AG20443 (cell line): ENCODE measurements at regions not wholly inside any gene's neighbourhood (a gene's known extent, or its start where the extent isn't known, plus 50 kb on each side); places are given as distances from the start of the nearest gene placed in this dataset.
"Not testable (repeated sequence)": the region's sequence is repeated elsewhere in the genome, so short reads cannot be mapped to it uniquely, and the experiment has no call there.

Experiments
- DNase-seq: peaks from one replicate; pipeline ENCODE4 v3.0.0; 2012; ENCODE audit warnings: low spot score, mixed read lengths

DNA sequence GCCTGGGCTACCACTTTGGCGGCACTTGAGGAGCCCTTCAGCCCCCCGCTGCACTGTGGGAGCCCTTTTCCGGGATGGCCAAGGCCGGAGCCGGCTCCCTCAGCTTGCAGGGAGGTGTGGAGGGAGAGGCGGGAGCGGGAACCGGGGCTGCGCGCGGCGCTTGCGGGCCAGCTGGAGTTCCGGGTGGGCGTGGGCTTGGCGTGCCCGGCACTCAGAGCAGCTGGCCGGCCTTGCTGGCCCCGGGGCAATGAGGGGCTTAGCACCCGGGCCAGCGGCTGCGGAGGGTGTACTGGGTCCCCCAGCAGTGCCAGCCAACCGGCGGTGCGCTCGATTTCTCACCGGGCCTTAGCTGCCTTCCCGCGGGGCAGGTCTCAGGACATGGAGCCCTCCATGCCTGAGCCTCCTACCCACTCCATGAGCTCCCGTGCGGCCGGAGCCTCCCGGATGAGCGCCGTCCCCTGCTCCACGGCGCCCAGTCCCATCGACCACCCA is 1602.9 kb upstream of the PCDH7 start:
- DNase-seq, result not testable (repeated sequence)

DNA sequence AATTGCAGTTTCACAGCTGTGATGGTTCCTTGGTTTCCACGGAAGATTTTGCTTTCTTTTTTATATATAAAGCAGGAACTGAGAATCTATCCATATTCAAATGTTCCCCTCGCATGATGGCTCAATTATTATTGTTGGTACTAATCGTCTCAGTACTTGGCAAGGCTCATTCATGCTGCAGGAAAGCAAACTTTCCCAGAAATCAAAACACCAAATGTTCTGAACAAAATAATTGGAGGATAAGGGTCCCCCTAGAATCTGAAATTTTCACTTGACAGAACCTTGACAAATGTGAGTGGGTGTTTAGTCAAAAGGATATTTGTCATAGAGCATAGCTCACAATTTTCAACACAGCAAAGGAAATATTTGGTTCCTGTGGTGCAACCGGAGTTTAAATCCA is 1598.6 kb upstream of the PCDH7 start:
- DNase-seq, result no peak

GRCh38 chr4:29128810-29129209 is 1591.4 kb upstream of the PCDH7 start:
- no peak for DNase-seq

DNA sequence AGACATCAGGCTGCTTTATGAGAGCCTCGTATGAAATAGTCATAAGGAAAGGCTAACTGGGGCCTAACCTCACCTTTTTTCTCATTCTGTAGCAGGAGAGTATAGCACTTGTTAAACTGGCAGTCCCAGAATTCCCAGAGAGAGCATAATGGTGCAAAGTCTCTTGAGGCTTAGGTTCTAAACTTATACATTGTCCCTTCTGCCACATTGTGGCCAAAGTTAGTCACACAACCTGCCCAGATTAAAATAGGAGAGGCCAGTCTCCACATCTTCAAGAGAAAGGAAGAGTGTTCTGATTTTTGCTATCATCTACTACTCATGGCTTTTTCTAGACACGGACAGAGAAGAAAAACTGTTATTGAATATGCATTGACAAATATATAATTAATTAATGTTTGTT is 1588.9 kb upstream of the PCDH7 start:
- no peak for DNase-seq

- DNase-seq, result no peak
These were observed 1577.5 kb upstream of the PCDH7 start for GRCh38 chr4:29142708-29143107.

DNA sequence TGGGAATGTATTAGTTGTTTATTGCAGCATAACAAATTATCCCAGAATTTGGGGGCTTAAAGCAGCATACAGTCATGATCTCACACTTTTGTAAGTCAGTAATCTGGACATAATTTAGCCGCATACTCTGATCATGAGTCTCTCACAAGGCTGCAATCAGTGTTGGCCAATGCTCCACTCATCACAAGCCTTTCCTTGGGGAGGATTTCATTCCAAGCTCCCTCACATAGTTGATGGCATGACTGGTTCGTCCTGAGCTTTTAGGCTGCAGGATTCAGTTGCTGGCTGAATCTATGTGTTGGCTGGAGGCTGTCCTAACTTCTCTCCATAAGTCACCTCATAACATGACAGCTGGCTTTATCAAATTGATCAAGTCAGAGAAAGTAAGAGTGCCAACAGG is 1568.6 kb upstream of the PCDH7 start:
- no peak for DNase-seq

- DNase-seq, result no peak
These were observed 1566.5 kb upstream of the PCDH7 start for GRCh38 chr4:29153642-29154041.

- DNase-seq, result no peak
These were observed 1544.9 kb upstream of the PCDH7 start for GRCh38 chr4:29175291-29175690.

DNA sequence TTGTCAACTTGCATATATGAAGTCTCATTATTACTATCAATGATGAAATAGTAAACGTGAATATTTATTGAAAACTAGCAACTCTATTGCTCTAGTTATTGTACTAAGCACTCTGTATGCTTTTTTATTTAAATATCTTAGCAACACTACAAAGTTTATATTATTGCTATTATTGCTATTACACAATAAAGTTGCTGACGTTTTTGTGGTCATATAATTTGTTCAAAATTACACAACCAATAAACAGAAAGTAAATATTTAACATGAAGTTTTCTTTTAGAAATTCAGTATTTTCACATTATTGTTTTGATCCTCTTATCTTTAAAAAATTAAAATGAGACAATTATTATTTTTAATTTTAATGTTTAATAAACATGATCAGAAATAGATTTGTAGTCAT is 1521.1 kb upstream of the PCDH7 start:
- no peak for DNase-seq

- no peak for DNase-seq
These were observed 1520.7 kb upstream of the PCDH7 start for GRCh38 chr4:29199485-29199884.

- no peak for DNase-seq
These were observed 1507.1 kb upstream of the PCDH7 start for GRCh38 chr4:29213020-29213419.

GRCh38 chr4:29220761-29221160 is 1499.4 kb upstream of the PCDH7 start:
- DNase-seq, result no peak

DNA sequence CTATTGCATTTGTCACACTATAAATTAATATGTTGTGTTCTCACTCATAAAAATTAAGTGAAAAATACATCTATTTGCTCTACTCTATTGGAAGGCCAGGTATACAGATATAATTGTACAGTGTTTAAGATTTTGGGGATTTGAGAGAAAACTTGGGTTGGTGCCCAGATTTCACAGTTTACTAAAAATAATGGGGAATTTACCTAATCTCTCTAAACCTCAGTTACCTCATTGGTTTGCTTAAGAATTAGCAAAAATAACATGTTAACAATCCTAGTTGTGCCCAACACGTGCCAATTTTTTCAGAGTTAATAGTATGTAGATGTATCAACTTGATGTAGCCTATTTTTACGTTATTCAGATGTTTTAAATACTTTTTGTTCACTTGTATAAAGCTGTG is 1495.3 kb upstream of the PCDH7 start:
- DNase-seq, result no peak

DNA sequence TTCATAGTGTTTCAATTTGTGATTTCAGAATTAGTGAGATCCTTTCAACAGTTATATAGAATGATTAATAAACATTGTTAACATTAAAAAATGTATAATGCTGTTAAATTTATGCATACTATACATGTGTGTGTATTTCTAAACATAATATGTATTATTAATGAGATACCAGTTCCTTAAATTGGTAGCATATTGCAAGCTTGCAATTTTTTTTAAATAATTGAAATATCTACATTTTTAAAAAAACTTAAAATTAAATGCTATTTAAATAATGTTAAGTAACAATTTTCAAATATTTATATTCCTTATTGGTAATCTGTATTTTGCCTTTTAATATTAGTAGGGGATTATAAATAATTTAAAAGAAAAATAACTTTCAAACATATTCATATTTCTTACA is 1479.5 kb upstream of the PCDH7 start:
- DNase-seq, result no peak

DNA sequence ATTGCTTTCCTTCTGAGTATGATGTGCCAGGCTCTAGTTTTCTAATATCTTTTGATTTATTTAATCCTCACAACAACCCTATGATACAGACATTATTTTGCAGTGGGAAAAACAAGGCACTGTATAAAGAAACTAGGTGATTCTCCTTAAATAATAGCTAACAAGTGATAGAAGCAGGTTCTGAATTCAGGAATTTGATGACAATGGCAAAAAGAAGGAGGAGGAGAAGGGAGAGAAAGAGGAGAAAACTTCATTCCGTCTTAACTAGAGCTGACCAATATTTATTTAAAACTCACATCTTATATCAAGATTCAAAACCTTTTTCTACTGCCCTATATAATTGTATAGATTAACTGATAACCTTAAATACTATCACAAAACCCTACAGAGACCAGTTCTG is 1477.1 kb upstream of the PCDH7 start:
- no peak for DNase-seq

DNA sequence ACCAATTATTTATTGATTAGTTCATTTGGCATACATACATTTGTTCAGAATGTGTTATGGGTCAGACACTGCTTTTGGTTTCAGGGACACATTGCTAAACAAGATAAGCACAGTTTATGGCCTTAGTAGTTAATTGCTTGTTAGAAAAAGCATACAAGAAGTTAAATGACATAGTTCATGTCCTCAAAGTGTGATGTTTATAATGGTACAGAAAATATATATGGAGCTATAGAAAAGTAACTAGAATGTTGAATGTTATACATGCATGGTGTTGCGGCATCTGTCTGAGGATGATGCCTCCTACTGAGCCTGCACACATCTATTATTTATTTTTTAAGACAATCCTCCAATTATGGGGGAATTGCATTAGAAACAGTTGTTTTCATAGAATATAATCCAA is 1476.3 kb upstream of the PCDH7 start:
- no peak for DNase-seq

DNA sequence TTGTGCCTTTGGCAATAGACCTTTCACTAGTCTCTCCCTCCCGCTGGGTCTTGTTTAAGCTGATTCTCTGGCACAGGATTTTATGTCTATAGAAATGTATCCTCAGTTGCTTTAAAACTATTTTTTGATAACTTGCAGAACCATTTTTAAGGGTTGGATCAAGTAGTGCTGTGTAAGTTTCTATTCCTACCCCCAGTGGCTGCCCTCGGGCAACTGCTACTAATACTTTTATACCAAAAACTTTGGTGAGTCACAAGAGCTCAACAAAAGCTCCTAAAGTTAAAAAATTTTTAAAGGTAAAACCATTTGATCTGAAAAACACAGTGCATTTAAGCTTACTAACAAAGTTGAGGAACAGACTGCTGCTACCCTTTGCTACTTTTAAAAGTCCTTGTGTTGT is 1460.6 kb upstream of the PCDH7 start:
- no peak for DNase-seq

DNA sequence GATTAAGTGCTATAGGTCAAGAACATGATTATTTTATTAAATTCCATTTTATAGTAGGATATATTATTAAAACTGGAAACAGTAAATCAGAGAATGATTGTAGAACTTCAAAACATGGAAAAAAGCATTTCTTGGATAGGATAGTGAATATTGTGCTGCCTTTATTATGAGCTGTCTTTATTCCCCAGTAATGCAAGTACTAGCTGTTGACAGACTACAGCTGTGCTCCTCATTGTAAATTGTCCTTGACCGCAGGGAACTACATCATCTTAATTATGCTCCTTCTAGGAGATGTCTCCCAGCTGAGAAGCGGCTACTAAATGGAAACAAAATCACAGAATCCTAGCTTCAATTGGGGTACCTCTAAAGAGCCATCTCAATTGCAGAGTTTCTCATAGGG is 1457.2 kb upstream of the PCDH7 start:
- no peak for DNase-seq

DNA sequence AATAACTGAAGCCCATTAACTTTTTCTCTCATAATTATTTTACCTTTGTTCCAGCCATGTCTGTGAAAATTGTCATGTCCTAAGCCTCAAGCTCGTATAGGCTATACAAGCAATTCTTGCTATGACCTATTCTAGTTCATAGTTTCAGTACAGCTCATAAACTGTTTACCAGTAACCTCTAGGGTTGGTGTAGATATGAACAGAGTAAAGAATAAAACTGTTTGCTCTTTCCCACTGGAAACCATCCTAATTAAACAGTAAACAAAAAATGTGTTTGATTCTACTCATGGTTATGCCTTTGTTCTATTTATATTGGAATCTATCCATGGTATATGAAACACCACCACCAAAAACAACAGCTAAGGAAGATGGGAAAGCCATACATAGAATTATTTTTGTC is 1444.0 kb upstream of the PCDH7 start:
- DNase-seq, result no peak

DNA sequence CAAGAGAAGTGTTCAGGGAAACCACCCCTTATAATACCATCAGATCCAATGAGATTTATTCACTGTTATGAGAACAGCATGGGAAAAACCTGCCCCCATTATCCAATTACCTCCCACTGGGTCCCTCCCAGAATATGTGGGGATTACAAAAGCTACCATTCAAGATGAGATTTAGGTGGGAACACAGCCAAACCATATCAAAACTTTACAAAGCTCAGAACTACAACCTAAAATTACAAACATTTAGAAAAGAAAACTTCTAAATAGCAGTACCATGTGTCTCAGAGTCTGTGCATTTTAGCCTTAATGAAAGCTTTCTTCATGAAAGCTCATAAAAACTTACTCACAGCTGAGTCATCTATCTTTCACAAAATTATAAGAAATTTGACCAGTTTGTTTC is 1442.8 kb upstream of the PCDH7 start:
- no peak for DNase-seq

DNA sequence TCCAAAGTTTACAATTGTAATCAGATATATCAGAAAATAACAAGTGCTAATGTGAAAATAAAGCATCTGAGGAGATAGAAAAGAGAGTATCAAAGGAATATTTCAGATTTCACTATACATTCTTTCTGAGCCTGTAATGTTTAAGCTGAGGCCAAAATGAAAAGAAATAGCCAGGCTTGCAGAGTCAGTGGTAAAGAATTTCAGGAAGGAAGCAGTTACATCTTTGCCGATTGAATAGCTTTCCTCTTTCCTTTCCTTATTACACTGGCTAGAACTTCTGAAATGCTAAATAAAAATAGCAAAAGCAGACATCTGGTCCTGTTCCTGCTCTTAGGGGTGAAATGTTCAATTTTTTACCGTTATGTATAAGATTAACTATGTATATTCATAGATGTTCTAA is 1441.6 kb upstream of the PCDH7 start:
- DNase-seq, result no peak

DNA sequence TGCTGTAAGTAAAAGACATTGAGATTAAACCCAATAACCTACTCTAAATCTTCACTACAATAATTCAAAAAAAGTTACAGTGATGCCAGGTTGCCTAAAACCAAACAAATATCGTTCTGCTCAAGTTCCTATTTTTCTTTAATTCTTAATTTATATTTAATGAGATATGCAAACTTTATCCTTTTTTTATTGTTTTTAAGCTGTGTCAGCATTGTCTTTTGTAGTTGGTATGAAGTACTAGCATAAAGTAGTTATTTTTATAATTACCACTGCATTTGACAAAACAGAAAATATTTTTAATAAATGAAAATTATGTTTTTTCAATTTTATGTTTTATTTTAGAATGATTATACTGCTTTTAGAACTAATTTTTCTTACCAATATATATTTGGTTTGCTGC is 1431.1 kb upstream of the PCDH7 start:
- no peak for DNase-seq

GRCh38 chr4:29295280-29295679 is 1424.9 kb upstream of the PCDH7 start:
- no peak for DNase-seq

- no peak for DNase-seq
These were observed 1415.6 kb upstream of the PCDH7 start for GRCh38 chr4:29304595-29304994.

GRCh38 chr4:29307256-29307655 is 1412.9 kb upstream of the PCDH7 start:
- DNase-seq, result no peak
